ENCODE measurements at regions not wholly inside any gene's neighbourhood (a gene's known extent, or its start where the extent isn't known, plus 50 kb on each side); places are given as distances from the start of the nearest gene placed in this dataset.

DNA sequence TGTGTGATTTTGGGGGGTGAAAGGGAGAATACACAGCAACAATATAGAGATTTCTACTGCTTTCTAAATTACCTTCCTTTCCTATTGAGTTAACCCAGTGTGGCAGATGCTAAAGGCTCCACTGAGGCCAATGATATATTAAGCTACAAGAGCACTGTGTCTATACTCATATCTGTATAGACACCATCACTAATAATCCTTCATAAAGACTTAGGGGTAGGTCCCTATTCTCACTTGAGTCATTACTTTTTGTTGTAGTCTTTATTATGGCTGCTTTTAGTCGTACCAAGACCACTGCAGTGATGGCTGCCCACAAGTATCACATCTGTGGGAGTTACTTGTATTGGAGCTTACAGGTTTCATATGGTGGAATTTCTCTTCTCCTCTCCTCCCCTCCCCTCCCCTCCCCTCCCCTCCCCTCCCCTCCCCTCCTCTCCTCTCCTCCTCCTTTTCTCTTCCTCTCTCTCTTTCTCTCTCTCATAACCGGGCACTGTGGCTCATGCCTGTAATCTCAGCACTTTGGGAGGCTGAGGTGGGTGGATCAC, 637.6 kb downstream of the ADCYAP1 start:
- TF ChIP-seq NFRKB (IDR thresholded peaks at IDR 0.05) (no peak), TARDBP (IDR thresholded peaks at IDR 0.05) (no peak), ELF4 (IDR thresholded peaks at IDR 0.05) (no peak), BHLHE40 (IDR thresholded peaks at IDR 0.05; ENCODE audit: borderline replicate concordance) (no peak), ZNF384 (IDR thresholded peaks at IDR 0.05) (no peak), SUZ12 (IDR thresholded peaks at IDR 0.05) (no peak), FOXA1 (IDR thresholded peaks at IDR 0.05) (no peak), L3MBTL2 (conservative IDR thresholded peaks at IDR 0.05) (no peak), HDGF (IDR thresholded peaks at IDR 0.05; ENCODE audit: borderline replicate concordance) (no peak), CTBP1 (IDR thresholded peaks at IDR 0.05; ENCODE audit: borderline replicate concordance) (no peak), LEF1 (IDR thresholded peaks at IDR 0.05; ENCODE audit: borderline replicate concordance) (no peak), FOXM1 (IDR thresholded peaks at IDR 0.05; ENCODE audit: borderline replicate concordance) (no peak)
- TF ChIP-seq, protein P1, sequence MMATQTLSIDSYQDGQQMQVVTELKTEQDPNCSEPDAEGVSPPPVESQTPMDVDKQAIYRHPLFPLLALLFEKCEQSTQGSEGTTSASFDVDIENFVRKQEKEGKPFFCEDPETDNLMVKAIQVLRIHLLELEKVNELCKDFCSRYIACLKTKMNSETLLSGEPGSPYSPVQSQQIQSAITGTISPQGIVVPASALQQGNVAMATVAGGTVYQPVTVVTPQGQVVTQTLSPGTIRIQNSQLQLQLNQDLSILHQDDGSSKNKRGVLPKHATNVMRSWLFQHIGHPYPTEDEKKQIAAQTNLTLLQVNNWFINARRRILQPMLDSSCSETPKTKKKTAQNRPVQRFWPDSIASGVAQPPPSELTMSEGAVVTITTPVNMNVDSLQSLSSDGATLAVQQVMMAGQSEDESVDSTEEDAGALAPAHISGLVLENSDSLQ (IDR thresholded peaks at IDR 0.05): no peak

Data from HEK293T (cell line).